ENCODE measurements at regions not wholly inside any gene's neighbourhood (a gene's known extent, or its start where the extent isn't known, plus 50 kb on each side); places are given as distances from the start of the nearest gene placed in this dataset.

DNA sequence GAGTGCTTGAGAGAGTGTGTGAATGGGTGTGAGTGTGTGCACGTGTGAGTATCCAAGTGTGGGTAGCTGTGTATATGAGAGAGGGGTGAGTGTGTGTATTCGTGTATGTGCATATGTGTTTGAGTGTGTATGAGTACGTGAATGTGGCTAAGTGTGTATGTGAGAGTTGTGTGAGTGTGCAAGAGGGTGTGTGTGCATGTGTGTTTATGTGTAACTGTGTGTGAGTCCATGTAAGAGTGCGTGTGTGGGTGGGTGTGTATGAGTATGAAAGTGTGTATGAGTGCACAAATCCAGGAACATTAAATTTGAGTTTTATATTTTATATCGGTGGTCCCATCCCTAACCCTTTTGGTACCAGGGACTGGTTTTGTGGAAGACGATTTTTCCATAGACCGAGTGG is 156.4 kb downstream of the TENT4A start:
- TF ChIP-seq MXI1 (IDR thresholded peaks at IDR 0.05; ENCODE audit: borderline replicate concordance, low read depth, low read length) (no peak), RAD21 (IDR thresholded peaks at IDR 0.05; ENCODE audit: low read length) (no peak), FOS (IDR thresholded peaks at IDR 0.05; ENCODE audit: low read depth, low read length) (no peak), RFX5 (IDR thresholded peaks at IDR 0.05; ENCODE audit: low read depth, low read length) (no peak), POLR2A (IDR thresholded peaks at IDR 0.05; ENCODE audit: low read depth, low read length) (no peak), MAZ (IDR thresholded peaks at IDR 0.05; ENCODE audit: borderline replicate concordance, low read depth, low read length) (no peak)
- TF ChIP-seq, protein P1, sequence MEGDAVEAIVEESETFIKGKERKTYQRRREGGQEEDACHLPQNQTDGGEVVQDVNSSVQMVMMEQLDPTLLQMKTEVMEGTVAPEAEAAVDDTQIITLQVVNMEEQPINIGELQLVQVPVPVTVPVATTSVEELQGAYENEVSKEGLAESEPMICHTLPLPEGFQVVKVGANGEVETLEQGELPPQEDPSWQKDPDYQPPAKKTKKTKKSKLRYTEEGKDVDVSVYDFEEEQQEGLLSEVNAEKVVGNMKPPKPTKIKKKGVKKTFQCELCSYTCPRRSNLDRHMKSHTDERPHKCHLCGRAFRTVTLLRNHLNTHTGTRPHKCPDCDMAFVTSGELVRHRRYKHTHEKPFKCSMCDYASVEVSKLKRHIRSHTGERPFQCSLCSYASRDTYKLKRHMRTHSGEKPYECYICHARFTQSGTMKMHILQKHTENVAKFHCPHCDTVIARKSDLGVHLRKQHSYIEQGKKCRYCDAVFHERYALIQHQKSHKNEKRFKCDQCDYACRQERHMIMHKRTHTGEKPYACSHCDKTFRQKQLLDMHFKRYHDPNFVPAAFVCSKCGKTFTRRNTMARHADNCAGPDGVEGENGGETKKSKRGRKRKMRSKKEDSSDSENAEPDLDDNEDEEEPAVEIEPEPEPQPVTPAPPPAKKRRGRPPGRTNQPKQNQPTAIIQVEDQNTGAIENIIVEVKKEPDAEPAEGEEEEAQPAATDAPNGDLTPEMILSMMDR (conservative IDR thresholded peaks at IDR 0.05; ENCODE audit: low read depth, low read length): no peak

Data from IMR-90 (cell line).